SKM-1 treated with dmso at 0.1 percent for 144 hours (cell line): ENCODE measurements at regions not wholly inside any gene's neighbourhood (a gene's known extent, or its start where the extent isn't known, plus 50 kb on each side); places are given as distances from the start of the nearest gene placed in this dataset.

Experiments used
- DNase-seq: peaks from one replicate; lab custom pipeline; 2025; ENCODE audit not compliant: unreplicated experiment; lab: John Stamatoyannopoulos, UW

DNA sequence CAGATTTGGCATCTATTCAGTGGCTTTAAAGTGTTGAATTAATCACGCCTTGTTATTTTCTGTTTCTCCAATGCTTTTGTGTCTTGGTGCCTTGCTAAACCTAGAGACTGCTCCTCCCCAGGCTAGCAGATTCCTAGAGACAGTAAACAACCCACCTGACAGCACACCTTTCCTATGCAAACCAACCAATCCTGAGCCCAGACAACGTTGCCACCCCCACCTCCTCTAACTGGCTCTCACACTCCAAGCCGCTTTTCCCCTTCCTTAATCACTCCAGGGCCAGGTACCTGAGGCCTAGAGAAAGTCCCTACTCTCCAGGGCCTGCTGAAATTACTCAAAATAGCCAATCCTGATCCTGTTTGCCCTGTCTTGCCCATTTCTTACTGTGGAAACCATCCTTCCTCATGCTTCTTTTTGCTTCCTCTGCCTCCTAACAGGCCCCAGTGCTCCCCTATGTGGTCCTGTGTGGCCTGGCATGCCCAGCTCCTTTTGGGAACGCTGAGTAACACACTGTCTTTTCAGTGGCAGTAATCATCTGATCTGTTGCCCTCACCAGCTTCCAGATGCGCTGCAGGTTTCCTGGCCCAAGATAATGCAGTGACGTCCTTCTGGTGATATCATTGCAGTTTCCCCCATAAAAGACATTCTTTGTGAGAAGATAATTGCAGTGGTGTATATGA lies 53.4 kb downstream of the GAS1 start:
- no peak for DNase-seq

DNA sequence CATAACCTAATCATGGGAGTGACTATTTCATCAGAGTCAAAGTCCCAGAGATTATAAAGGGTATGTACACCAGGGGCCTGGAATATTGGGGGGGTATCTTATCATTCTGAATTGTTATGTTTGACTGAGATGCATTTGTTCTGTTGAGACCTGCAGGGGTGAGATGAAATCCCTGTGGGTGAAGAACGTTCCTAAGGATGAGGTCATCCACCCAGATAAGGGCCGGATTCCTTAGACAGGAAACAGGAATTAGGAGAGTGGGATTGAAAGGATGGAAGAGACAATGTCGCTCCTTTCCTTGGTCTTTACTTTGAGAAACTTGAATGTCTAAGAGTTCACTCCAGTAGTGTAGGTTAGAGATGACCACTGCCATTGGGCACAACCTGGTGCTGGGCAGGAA lies 54.7 kb downstream of the GAS1 start:
- DNase-seq, result no peak

DNA sequence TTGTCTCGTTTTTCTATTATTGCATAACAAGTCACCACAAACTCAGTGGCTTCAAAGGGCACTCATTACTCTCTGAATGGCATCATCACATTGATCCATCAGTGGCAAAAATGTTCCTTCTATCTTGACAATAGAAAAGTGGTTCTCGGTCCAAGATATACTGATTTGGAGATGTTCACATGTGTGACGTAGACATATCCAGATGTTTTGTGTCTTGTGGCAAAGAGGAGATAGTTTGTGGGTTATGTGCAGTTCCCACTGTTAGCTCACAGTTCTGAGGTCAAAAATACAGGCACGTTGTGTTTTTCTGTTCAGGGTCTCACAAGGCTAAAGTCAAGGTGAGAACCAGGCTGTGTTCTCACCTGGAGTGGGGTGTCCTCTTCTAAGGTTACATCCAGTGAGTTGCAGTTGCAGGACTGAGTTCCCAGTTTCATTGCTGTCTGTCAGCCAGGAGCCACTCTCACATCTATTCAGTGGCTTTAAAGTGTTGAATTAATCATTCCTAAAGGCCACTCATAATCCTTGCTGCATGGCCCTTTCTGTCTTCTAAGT lies 55.3 kb downstream of the GAS1 start:
- no peak for DNase-seq

DNA sequence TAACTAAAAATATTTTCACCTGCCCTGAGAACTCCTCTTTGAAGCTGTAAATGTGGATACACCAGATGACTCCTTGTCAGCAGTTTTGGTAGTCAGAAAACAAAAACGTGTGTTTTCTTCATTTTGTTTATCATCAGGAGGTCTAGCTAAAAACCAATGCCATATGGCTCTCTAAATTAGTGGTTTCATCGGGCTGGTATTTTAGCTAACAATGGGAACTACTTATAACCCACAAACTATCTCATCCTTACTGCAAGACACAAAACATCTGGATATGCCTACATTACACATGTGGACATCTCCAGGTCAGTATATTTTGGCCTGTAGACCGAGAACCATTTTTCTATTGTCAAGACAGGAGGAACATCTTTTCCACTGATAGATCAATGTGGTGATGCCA lies 56.2 kb downstream of the GAS1 start:
- no peak for DNase-seq

DNA sequence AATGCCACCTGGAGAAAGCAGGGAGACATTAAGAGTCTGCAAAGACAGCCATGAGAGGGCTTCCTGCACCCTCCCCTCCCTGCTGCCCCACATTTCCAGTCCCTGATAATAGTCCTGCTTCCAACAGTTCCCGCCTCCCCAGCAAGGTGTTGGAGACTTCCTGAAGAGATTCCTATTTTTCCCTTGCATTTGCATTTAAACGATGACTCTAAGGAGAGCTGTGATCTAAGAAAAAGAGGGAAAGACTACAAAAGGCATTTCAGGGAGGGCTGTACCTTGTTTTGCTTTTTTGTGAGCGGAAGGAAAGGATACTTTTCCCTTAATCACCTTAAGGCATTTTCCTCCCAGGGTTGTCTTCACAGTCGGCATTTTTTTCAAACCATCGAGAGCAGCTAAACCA lies 62.1 kb downstream of the GAS1 start:
- DNase-seq, result no peak

DNA sequence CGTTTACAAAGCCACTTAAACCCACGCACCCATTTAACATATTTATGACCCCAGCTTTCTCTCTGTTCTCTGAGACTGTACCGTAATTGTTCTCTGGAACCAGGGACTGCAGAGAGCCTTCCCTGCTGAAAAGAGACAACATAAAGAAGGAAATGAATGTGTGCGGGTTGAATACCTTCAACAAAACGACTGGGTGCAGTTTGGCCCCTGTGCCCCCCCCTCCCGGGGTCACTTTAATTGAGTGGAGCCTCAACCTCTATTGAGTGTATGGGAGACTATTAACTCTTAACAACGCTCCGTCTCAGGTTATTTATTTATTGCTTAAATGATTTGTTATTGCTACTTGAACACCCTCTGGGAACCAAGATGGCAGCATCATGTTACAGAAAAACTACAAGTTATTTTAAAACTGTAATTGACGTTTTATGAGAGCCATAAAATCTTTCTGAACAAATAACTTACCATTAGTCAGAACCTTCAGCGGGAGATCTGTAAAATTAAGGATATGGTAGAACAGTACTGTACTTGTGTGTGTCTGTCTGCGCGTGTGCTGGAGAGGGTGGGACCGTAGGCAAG lies 70.6 kb downstream of the GAS1 start:
- DNase-seq, result no peak

DNA sequence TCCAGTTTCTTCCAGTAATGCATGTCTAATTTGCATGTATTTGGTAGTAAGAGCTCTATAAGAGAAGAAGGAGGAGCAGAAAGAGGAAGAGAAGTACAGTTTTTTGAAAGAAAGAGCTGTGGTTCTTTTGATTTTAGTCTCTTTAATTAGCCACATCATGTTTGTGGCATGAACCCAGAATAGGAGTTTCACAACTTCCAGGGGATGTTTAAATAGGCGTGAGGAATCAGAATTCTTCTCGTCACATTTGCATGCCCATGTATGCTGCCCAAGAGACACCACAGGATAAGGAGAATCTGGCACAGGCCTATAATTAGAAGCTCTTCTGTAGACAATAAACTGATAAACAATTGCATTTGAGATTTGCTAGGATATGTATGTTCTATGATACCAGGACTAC lies 78.7 kb downstream of the GAS1 start:
- peak; percentile 10 for DNase-seq

DNA sequence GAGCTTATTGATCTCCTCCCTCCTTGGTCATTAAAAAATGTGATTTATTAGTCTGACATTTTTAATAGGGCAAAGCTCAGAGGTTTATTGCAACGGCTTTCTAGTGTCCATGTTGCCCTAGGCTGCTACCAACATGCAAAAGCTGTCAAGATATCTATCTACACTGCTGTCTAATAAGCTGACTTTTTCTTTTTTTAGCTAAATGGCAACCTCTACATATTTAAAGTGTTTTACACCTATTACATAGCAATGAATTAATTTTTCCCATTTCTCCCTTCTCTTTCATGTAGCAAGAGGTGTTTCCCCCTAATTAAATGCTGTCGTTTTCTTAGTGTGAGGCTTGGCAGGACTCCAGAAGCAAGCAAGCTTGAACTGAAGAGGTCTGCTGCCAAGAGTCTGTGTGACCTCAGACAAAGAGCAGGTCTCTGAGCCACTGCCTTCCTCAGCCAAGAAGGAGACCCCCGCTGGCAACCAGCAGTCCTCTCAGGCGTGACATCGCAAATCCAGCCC lies 79.4 kb downstream of the GAS1 start:
- DNase-seq, result no peak

DNA sequence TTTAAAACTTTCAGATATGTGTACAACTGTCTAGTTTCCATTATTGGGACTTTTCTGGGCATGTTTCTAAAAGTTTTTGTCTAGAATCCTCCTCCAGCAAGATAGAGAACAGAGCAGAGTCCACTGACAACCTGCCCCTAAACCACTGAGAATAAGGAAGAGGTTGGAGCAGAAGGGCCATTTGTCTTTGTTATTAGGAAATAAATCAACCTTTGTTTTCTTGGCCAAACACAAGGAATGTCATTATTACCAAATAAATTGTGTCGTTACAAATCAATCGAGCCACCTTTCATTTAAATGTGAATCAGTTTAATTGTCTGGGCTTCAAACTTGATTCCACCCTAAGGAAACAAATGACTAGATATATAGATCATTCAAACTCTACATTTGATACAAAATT lies 81.4 kb downstream of the GAS1 start:
- DNase-seq, result no peak

DNA sequence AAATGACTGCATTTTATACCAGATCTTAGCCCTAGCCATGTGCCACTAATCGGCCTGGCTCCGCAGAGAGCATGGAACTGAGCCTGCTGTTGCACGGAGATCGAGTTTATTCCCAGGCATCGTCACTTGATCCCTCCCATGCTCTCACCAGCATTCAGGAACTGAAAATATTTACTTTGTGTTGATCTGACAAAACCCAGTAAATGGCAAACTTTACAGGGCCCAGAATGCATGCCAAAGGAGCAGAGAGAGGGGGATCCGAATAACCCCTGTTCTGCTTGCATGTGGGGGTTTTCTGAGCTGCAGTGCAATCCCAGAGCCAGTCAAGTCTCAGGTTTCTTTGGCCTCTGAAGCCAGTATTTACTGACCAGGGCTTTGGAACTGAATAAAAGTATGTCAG lies 87.3 kb downstream of the GAS1 start:
- no peak for DNase-seq

DNA sequence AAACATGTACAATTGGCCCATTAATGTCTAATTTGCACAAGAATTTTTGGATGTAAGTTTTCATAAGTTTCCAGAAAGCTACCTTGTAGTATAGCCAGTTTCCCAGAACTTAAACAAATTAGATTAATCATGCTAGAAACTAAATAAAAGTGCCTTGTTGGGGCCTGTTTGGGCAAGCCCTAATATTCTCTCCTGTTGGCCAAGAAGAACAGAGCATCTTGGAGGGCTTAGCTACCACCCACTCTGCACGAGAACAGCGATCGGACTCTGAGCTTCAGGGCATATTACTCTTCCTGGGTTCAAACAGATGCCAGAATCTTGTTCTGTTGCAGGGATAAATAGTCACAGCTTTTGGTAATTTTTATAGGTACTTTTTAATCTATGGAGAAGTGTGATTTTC lies 88.2 kb downstream of the GAS1 start:
- DNase-seq, result no peak

DNA sequence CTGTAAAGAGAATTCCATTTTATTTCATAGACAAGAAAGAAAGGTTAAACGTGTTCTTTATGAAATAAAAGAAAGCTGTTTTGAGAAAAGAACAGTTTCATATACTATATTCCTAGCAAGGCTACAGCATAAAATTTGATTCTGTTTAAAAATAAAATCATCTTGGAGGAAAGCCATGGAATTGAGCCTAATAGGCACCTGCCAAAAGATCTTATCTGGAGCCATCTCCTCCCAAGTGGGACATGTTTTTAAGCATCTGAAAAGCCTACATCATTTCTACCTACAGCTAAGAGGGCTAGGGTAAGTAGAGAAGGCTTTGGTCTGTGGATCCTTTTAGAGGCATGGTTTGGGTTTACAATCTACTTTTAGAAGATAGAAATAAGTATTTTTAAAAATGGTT lies 89.3 kb downstream of the GAS1 start:
- no peak for DNase-seq

DNA sequence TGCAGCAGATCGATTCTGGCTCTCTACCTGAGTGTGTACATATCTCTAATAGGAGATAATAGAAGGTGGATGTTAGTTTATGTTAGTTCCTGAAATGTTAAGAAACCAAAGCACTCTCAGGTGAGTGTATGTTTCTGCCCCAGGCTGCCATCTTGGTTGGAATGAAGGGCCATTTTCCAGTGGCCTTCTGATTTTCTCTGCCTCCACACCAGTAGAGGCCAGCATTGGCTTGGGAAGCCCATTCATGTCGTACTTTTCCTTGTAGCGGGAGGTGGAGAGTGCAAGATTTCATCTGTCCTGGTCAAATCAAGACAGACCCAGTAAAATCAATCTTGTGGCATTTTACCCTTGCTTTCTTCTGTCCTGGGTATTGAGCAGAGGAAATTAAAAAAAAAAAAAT lies 91.0 kb downstream of the GAS1 start:
- no peak for DNase-seq

DNA sequence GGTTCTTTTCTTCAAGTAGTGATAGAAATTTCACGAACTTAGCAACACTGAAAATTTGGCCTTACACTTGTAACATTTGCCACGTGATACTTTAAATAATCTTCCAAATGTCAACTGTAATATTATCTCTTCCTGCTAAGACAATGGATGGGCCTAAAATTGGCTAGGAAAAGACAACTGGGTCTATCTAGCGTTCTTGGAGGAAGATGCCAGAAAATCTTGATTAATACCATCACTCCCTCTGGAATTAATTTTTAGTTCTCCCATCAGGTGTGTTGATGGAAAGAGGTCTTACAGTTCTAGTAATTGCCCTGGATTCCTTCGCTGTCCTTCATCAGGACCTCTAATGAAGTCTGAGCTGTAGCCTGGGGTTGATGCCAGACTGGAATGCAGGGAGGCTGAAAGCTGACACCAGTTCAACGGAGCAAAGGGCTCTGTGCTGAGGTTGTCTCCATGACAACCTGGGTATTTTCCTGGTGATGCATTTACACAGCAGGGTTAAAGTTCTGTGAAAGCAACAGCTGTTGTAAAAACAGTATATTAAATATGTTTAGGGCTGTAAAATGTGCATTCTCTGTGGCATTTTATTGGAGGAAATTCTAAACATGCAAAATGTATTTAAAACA lies 92.3 kb downstream of the GAS1 start:
- no peak for DNase-seq

DNA sequence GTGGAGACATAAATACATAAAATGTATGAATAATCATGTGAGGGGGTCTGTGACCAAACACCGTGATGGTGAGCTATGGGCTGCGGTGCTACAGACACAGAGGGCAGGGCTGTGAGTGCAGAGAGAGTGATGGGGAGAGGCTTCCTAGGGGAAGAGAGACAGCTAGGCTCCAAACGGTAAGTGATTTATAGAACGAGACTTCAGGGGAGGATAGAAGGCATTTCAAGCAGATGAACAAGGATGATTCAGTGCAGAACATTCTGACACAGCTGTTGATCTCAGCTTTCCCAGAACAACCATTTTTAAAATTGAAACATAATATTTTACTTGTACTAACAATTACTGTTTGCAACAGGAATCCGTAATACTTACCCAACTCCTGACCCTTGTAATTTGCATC lies 100.7 kb downstream of the GAS1 start:
- DNase-seq, result no peak

DNA sequence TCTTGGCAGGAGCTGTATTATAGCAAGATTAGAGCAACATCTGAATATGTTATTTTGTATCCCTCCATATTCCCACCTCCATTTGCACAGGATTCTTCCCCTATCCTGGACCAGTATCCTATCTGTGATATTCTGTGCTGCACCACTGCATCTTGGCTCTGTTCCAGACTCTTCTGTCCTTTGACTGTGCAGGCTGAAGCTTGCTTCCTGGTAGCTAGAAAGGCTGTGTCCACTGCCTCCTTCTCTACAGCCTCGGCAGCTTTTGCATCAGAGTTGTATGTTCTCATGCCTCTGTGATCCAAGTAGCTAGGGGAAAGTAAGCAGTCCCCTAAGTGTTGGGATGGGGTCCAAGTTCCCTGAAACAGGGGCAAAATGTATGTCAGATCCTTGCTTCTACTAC lies 104.1 kb downstream of the GAS1 start:
- no peak for DNase-seq

DNA sequence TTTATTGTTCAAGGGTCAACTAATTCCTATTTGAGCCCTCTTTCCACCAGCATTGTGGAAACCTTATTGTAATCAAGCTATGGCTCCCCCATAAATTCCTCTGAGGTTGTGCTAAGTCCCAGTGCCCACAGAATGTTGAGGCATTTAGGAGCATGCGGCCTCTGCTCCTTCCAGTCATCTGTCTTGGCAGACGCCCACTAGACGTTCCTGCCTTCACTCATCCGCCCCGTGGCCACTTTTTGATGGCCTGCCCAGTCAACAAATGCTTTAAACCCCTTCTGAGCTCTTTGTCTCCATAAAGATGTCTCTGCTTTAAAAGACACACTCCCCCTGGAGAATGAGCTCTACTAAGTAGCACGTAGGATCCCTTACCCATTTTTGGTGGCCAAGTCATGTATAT lies 104.7 kb downstream of the GAS1 start:
- DNase-seq, result no peak

DNA sequence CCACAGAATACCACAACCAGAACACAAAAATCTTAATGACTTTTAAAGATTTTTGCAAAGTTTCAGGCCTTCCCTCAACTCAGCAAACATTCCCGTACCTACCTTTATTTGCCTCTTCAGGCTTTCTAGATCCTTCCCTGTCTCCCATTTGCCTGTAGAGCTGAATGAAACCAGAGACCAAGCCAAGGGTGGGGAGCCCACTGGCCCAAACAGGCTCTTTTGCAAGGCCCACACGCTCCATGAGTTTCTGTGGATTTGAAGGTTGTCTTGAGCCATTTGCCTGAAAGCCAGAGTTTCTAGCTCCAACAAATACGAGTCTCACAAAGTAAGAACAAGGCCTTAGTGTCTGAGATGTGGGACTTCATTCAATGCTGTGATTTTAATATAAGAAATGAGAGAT lies 107.8 kb downstream of the GAS1 start:
- DNase-seq, result no peak

DNA sequence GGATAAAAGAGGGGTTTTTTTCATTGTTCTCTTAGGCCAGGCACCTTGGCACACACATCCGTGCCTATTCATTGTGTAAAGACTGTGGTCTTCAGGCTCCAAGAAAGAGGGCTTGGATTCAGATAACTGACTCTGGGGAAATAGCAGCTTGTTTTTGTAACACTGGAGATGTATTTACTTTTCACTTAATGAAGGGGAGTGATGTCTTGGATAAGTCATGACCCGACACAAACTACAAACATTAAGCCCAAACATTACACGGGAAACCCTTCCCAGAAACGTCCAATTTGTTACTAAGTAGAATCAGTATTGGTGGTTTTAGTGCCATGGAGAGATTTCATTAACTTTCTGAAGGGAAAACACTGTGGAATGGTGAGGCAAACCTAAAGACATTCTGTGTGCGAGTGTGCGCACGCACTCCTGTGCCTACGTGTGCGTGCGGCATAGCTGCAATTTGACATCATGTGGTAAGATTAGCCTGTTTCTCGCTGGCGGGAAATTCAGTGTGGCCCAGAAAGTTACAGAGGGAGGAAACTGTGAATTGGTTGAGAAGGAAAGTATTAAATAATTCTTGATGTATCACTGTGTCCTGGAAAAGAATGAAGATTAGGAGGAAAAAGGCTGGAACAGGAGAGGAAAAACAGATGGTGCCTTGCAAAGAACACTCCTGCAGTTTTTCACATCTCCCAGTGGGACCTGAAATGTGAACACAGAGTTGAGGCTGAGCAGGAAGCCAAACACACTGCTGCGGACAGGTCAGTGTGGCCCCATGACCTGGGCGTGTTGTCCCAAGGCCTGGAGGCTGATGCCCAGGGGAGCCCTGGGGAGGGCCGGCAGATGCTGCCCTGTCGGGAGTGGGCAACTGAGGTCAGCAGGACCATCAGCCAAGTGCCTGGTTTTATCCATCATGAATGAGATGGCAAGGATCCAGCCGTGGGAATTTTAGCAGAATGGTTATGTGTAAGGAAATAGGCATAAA lies 108.5 kb downstream of the GAS1 start:
- no peak for DNase-seq

DNA sequence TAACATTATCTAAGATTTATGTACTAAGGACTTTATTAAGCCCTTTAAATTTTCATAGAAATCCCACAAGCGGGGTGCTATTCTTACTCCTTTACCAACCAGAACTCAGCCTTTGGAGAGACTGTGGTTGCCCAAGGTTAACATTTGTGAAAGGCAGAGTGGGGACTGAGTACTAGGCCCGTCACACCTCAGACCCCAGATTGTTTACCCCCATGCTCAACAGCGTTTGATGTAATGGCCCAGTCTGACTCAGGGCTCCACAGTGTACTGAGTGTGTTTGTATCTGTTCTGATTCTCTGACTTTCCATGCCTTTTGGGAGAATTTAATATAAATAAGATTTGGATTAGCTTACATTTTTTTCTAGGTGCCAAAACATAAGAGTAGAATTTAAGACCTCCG lies 110.0 kb downstream of the GAS1 start:
- DNase-seq, result no peak

DNA sequence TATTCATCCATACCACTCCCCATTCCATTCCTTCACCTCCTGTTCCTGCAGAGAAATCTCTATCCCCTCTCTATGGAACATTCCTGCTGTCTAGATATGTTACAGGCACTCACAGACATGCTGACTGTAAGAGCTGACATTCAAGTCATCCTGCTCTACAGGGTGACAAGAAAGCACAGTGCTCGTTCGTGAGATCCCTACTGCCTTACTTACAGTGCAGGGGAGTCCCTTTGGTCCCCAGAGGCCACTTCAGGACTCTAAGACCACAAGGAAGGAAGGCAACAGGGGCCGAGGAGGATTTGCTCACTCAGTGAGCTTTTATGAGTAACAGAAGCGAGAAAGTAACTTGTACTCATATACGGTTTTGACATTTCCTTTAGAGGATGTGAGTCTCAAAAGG lies 110.5 kb downstream of the GAS1 start:
- no peak for DNase-seq
